ENCODE measurements at regions not wholly inside any gene's neighbourhood (a gene's known extent, or its start where the extent isn't known, plus 50 kb on each side); places are given as distances from the start of the nearest gene placed in this dataset.

- H3K9me3 ChIP-seq (ENCODE audit: control insufficient read depth, low read length), result no peaks in the 10 kb centered on the region
- Mint-ChIP-seq H3K27me3 (ENCODE audit: insufficient read depth) (no peaks in the 10 kb centered on the region), H3K36me3 (ENCODE audit: low read depth) (no peaks in the 10 kb centered on the region), H3K4me1 (peaks cover 2% of the 10 kb centered on the region), H3K9me3 (no peaks in the 10 kb centered on the region), H3K4me3 (no peak overlapping the region), H3K27ac (no peak overlapping the region)
- H3K4me3 ChIP-seq (ENCODE audit: low read length), result no peak overlapping the region
- no peaks in the 10 kb centered on the region for H3K27me3 ChIP-seq (ENCODE audit: control insufficient read depth, insufficient read depth, low read length, poor library complexity, severe bottlenecking)
- no peaks in the 10 kb centered on the region for H3K36me3 ChIP-seq (ENCODE audit: control insufficient read depth, insufficient read depth, low read length)
- DNase-seq, result no peak
- H3K9ac ChIP-seq (ENCODE audit: extremely low read depth, low read length, poor library complexity, severe bottlenecking), result no peak overlapping the region
- TF ChIP-seq, protein P1, sequence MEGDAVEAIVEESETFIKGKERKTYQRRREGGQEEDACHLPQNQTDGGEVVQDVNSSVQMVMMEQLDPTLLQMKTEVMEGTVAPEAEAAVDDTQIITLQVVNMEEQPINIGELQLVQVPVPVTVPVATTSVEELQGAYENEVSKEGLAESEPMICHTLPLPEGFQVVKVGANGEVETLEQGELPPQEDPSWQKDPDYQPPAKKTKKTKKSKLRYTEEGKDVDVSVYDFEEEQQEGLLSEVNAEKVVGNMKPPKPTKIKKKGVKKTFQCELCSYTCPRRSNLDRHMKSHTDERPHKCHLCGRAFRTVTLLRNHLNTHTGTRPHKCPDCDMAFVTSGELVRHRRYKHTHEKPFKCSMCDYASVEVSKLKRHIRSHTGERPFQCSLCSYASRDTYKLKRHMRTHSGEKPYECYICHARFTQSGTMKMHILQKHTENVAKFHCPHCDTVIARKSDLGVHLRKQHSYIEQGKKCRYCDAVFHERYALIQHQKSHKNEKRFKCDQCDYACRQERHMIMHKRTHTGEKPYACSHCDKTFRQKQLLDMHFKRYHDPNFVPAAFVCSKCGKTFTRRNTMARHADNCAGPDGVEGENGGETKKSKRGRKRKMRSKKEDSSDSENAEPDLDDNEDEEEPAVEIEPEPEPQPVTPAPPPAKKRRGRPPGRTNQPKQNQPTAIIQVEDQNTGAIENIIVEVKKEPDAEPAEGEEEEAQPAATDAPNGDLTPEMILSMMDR (conservative IDR thresholded peaks at IDR 0.05), result no peak
- H3K27ac ChIP-seq (ENCODE audit: low read depth, low read length), result no peak overlapping the region
- 85 to 94% methylated on average over 4 to 6 of the region's 6 CpGs for WGBS, 2 experiments (ENCODE audit: insufficient coverage in 1 of 2, insufficient read length in 1 of 2)
- H3K4me1 ChIP-seq (ENCODE audit: control insufficient read depth, insufficient read depth, low read length), result no peaks in the 10 kb centered on the region
These were observed 100.3 kb downstream of the FAM50B start for GRCh38 chr6:3949521-3949920.

DNA sequence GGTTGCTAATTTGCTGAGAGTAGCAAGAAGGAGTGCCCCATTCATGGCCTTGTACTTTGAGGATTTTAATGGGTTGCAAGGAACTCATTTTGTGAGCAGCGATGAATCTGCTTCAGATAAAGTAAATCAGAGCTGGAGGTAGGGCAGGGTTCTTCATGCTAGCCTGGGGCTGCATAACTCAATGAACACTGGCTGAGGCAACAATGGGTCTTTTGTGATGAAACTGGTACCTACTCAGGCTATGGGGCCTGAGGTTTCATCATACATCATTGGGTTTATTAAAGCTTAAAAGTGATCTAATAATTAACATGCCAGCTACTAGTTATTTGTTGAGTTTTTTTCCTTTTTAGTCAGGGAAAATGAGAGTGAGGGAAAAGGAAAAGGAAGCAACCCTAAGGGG lies 106.9 kb downstream of the FAM50B start:
- Mint-ChIP-seq H3K27ac (no peak overlapping the region), H3K4me1 (no peaks in the 10 kb centered on the region), H3K36me3 (ENCODE audit: low read depth) (no peaks in the 10 kb centered on the region), H3K4me3 (no peak overlapping the region), H3K27me3 (ENCODE audit: insufficient read depth) (no peaks in the 10 kb centered on the region), H3K9me3 (no peaks in the 10 kb centered on the region)
- DNase-seq, result no peak
- Histone ChIP-seq H3K27me3 (ENCODE audit: control insufficient read depth, insufficient read depth, low read length, poor library complexity, severe bottlenecking) (no peaks in the 10 kb centered on the region), H3K9ac (ENCODE audit: extremely low read depth, low read length, poor library complexity, severe bottlenecking) (no peak overlapping the region), H3K4me1 (ENCODE audit: control insufficient read depth, insufficient read depth, low read length) (no peaks in the 10 kb centered on the region), H3K9me3 (ENCODE audit: control insufficient read depth, low read length) (no peaks in the 10 kb centered on the region), H3K4me3 (ENCODE audit: low read length) (no peak overlapping the region), H3K27ac (ENCODE audit: low read depth, low read length) (no peak overlapping the region), H3K36me3 (ENCODE audit: control insufficient read depth, insufficient read depth, low read length) (no peaks in the 10 kb centered on the region)
- 100% methylated on average over 1 of the region's 1 CpG for WGBS, 2 experiments (ENCODE audit: insufficient coverage in 1 of 2, insufficient read length in 1 of 2)
- TF ChIP-seq, protein P1 (conservative IDR thresholded peaks at IDR 0.05), result no peak

- no peak overlapping the region for H3K4me3 ChIP-seq (ENCODE audit: low read length)
- DNase-seq, result no peak
- TF ChIP-seq, protein P1 (conservative IDR thresholded peaks at IDR 0.05), result no peak
- no peaks in the 10 kb centered on the region for H3K27me3 Mint-ChIP-seq (ENCODE audit: insufficient read depth)
- H3K36me3 ChIP-seq (ENCODE audit: control insufficient read depth, insufficient read depth, low read length), result no peaks in the 10 kb centered on the region
- H3K4me3 Mint-ChIP-seq, result no peak overlapping the region
- no peak overlapping the region for H3K9ac ChIP-seq (ENCODE audit: extremely low read depth, low read length, poor library complexity, severe bottlenecking)
- H3K9me3 Mint-ChIP-seq, result no peaks in the 10 kb centered on the region
- H3K4me1 Mint-ChIP-seq, result no peaks in the 10 kb centered on the region
- 58 to 100% methylated on average over 1 of the region's 1 CpG for WGBS, 2 experiments (ENCODE audit: insufficient coverage in 1 of 2, insufficient read length in 1 of 2)
- no peak overlapping the region for H3K27ac Mint-ChIP-seq
- H3K9me3 ChIP-seq (ENCODE audit: control insufficient read depth, low read length), result no peaks in the 10 kb centered on the region
- H3K36me3 Mint-ChIP-seq (ENCODE audit: low read depth), result no peaks in the 10 kb centered on the region
- no peaks in the 10 kb centered on the region for H3K4me1 ChIP-seq (ENCODE audit: control insufficient read depth, insufficient read depth, low read length)
- H3K27ac ChIP-seq (ENCODE audit: low read depth, low read length), result no peak overlapping the region
- H3K27me3 ChIP-seq (ENCODE audit: control insufficient read depth, insufficient read depth, low read length, poor library complexity, severe bottlenecking), result no peaks in the 10 kb centered on the region
These were observed 108.1 kb downstream of the FAM50B start for GRCh38 chr6:3957321-3957720.
